GM18870 (cell line): ENCODE measurements at regions not wholly inside any gene's neighbourhood (a gene's known extent, or its start where the extent isn't known, plus 50 kb on each side); places are given as distances from the start of the nearest gene placed in this dataset.
A peak's percentile ranks its signal among the peaks of the same experiment; 100 is the strongest.

ENCODE experiments used
- ATAC-seq: cut with Tn5 transposase; IDR thresholded peaks from one replicate; pipeline ENCODE4 v1.9.1; 2021; ENCODE audit warnings: moderate library complexity; ENCODE audit not compliant: unreplicated experiment

- no peak for ATAC-seq
Measured at GRCh38 chr17:77454242-77455095, 313.7 kb downstream of the SEC14L1 start.

GRCh38 chr17:77455111-77455890 lies 314.5 kb downstream of the SEC14L1 start:
- no peak for ATAC-seq

GRCh38 chr17:77455891-77456260 lies 315.1 kb downstream of the SEC14L1 start:
- no peak for ATAC-seq

- ATAC-seq = no peak
Measured at GRCh38 chr17:77456271-77456950, 315.6 kb downstream of the SEC14L1 start.

- no peak for ATAC-seq
Measured at GRCh38 chr17:77456951-77457548, 316.3 kb downstream of the SEC14L1 start.

- ATAC-seq = no peak
Measured at GRCh38 chr17:77457572-77458201, 316.9 kb downstream of the SEC14L1 start.

- ATAC-seq = no peak
Measured at GRCh38 chr17:77458202-77459017, 317.6 kb downstream of the SEC14L1 start.

GRCh38 chr17:77459018-77459755 lies 318.4 kb downstream of the SEC14L1 start:
- ATAC-seq = no peak

- ATAC-seq = no peak
Measured at GRCh38 chr17:77460514-77461046, 319.8 kb downstream of the SEC14L1 start.

- ATAC-seq = no peak
Measured at GRCh38 chr17:77461277-77462057, 320.7 kb downstream of the SEC14L1 start.

GRCh38 chr17:77462090-77462489 lies 321.3 kb downstream of the SEC14L1 start:
- no peak for ATAC-seq

GRCh38 chr17:77462553-77463497 lies 322.1 kb downstream of the SEC14L1 start:
- no peak for ATAC-seq

GRCh38 chr17:77464988-77465357 lies 324.2 kb downstream of the SEC14L1 start:
- ATAC-seq = no peak

- peak; percentile 43 for ATAC-seq
Measured at GRCh38 chr17:77465358-77466041, 324.7 kb downstream of the SEC14L1 start.

GRCh38 chr17:77466140-77466539 lies 325.4 kb downstream of the SEC14L1 start:
- ATAC-seq = no peak

GRCh38 chr17:77466596-77467223 lies 325.9 kb downstream of the SEC14L1 start:
- no peak for ATAC-seq
